KMS-11 (cell line): ENCODE measurements at regions not wholly inside any gene's neighbourhood (a gene's known extent, or its start where the extent isn't known, plus 50 kb on each side); places are given as distances from the start of the nearest gene placed in this dataset.

Source experiments
- H2AFZ ChIP-seq: fragments of 200-600 bp; sonication (generic); 2 replicates; pipeline ENCODE4 v1.6.1; 2016; ENCODE audit warnings: antibody characterized with exemption, mixed run types, low read depth
- H3K27ac ChIP-seq: fragments of 200-600 bp; sonication (generic); 2 replicates; pipeline ENCODE4 v1.6.1; 2016; ENCODE audit warnings: mild to moderate bottlenecking, mixed run types
- H3K27me3 ChIP-seq: fragments of 200-600 bp; sonication (generic); 2 replicates; pipeline ENCODE4 v1.6.1; 2017; ENCODE audit warnings: mild to moderate bottlenecking, low read depth, mixed run types, moderate library complexity; ENCODE audit not compliant: insufficient read depth
- H3K36me3 ChIP-seq: fragments of 200-600 bp; sonication (generic); 2 replicates; pipeline ENCODE4 v1.6.1; 2017; ENCODE audit warnings: mild to moderate bottlenecking, mixed run types; ENCODE audit not compliant: insufficient read depth
- H3K4me1 ChIP-seq: fragments of 200-600 bp; sonication (generic); 2 replicates; pipeline ENCODE4 v1.6.1; 2016; ENCODE audit warnings: mild to moderate bottlenecking, low read depth, mixed run types; ENCODE audit not compliant: poor library complexity, severe bottlenecking
- H3K4me2 ChIP-seq: fragments of 200-600 bp; sonication (generic); 2 replicates; pipeline ENCODE4 v1.7.0; 2016; ENCODE audit warnings: mild to moderate bottlenecking, mixed run types
- H3K4me3 ChIP-seq: fragments of 200-600 bp; sonication (generic); IDR thresholded peaks from 2 replicates; pipeline ENCODE4 v1.6.1; 2017; ENCODE audit warnings: low read depth, low read length, mixed read lengths; ENCODE audit not compliant: insufficient read depth
- H3K79me2 ChIP-seq: fragments of 200-600 bp; sonication (generic); 2 replicates; pipeline ENCODE4 v1.6.1; 2016; ENCODE audit warnings: low read depth, mixed run types; ENCODE audit not compliant: insufficient read depth
- H3K9ac ChIP-seq: fragments of 200-600 bp; sonication (generic); 2 replicates; pipeline ENCODE4 v1.6.1; 2016; ENCODE audit warnings: mild to moderate bottlenecking, mixed run types
- H4K20me1 ChIP-seq: fragments of 200-600 bp; sonication (generic); 2 replicates; pipeline ENCODE4 v1.6.1; 2016; ENCODE audit warnings: mild to moderate bottlenecking, mixed run types; ENCODE audit not compliant: insufficient read depth
- TF ChIP-seq, protein P1 (sequence below): fragments of 200-600 bp; sonication (generic); conservative IDR thresholded peaks from 2 replicates; pipeline ENCODE4 v1.6.1; 2017; ENCODE audit warnings: low read depth, mild to moderate bottlenecking, antibody characterized with exemption, low read length, moderate library complexity, mixed read lengths

- no peaks in the 10 kb centered on the region for H3K4me1 ChIP-seq
- H3K9ac ChIP-seq = no peak overlapping the region
- no peak overlapping the region for H3K4me2 ChIP-seq
- H3K27me3 ChIP-seq = no peaks in the 10 kb centered on the region
- no peak overlapping the region for H2AFZ ChIP-seq
- TF ChIP-seq, protein P1, sequence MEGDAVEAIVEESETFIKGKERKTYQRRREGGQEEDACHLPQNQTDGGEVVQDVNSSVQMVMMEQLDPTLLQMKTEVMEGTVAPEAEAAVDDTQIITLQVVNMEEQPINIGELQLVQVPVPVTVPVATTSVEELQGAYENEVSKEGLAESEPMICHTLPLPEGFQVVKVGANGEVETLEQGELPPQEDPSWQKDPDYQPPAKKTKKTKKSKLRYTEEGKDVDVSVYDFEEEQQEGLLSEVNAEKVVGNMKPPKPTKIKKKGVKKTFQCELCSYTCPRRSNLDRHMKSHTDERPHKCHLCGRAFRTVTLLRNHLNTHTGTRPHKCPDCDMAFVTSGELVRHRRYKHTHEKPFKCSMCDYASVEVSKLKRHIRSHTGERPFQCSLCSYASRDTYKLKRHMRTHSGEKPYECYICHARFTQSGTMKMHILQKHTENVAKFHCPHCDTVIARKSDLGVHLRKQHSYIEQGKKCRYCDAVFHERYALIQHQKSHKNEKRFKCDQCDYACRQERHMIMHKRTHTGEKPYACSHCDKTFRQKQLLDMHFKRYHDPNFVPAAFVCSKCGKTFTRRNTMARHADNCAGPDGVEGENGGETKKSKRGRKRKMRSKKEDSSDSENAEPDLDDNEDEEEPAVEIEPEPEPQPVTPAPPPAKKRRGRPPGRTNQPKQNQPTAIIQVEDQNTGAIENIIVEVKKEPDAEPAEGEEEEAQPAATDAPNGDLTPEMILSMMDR = no peak
- no peak overlapping the region for H3K4me3 ChIP-seq
- H3K36me3 ChIP-seq = no peaks in the 10 kb centered on the region
- H4K20me1 ChIP-seq = no peaks in the 10 kb centered on the region
- H3K27ac ChIP-seq = no peak overlapping the region
- H3K79me2 ChIP-seq = no peaks in the 10 kb centered on the region
Measured at GRCh38 chr1:38533772-38534472, 325.6 kb downstream of the RRAGC start.

DNA sequence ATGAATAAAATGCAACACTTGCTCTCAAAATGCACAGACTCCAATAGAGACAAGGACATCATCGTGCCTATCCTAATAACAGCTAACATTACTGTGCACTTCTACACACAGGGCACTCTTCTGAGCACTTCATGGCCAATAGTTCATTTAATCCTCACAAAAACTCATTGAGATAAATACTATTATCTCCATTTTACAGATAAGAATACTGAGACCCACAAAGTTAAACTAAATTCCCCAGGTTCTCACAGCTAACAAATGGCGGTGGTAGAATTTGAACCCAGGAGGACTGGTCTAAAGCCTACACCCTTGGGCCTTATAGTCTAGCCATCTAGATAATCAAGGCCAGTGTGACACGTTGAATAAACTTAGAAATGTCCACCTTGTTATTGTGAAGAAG is 328.6 kb downstream of the RRAGC start:
- H3K79me2 ChIP-seq = no peaks in the 10 kb centered on the region
- no peak overlapping the region for H3K9ac ChIP-seq
- TF ChIP-seq, protein P1 = no peak
- H3K4me3 ChIP-seq = no peak overlapping the region
- H3K4me1 ChIP-seq = peaks cover 16% of the 10 kb centered on the region
- H2AFZ ChIP-seq = no peak overlapping the region
- no peak overlapping the region for H3K4me2 ChIP-seq
- no peaks in the 10 kb centered on the region for H3K36me3 ChIP-seq
- no peaks in the 10 kb centered on the region for H4K20me1 ChIP-seq
- H3K27ac ChIP-seq = no peak overlapping the region
- H3K27me3 ChIP-seq = no peaks in the 10 kb centered on the region

DNA sequence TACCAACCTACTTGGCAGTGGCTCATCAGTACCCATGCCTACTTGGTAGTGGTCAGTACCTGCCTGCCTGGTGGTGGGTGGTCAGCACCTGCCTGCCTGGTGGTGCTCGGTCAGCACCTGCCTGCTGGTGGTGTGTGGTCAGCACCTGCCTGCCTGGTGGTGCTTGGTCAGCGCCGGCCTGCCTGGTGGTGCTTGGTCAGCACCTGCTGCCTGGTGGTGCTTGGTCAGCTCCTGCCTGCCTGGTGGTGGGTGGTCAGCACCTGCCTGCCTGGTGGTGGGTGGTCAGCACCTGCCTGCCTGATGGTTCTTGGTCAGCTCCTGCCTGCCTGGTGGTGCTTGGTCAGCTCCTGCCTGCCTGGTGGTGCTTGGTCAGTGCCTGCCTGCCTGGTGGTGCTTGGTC is 329.6 kb downstream of the RRAGC start:
- Histone ChIP-seq H3K4me2 (no peak overlapping the region), H3K27me3 (no peaks in the 10 kb centered on the region), H3K79me2 (no peaks in the 10 kb centered on the region), H3K36me3 (no peaks in the 10 kb centered on the region), H3K4me1 (peaks cover 16% of the 10 kb centered on the region), H4K20me1 (no peaks in the 10 kb centered on the region), H3K9ac (no peak overlapping the region), H3K4me3 (no peak overlapping the region), H3K27ac (no peak overlapping the region), H2AFZ (no peak overlapping the region)
- TF ChIP-seq, protein P1 = no peak

DNA sequence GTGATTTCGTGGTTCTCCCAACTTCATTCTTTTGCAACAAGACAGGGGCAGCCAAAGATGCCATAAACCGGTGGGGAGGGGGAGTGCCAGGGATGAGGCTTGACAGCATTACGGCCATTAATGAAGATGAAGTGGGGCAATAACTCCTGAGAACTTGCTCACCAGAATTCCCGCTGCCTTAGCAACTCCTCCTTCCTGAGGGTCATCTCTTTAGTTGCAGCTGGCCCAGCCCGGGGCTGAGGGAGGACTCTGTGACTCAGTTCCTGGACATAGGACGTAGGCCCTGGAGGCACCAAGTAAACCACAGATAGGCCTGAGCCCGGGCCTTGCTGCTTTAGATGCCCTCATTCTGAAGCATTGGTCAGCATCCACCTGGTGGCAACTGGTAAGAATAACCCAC is 330.2 kb downstream of the RRAGC start:
- Histone ChIP-seq H3K27ac (no peak overlapping the region), H3K9ac (no peak overlapping the region), H3K4me2 (no peak overlapping the region), H4K20me1 (no peaks in the 10 kb centered on the region), H3K27me3 (no peaks in the 10 kb centered on the region), H3K4me3 (no peak overlapping the region), H3K79me2 (no peaks in the 10 kb centered on the region), H2AFZ (no peak overlapping the region), H3K36me3 (no peaks in the 10 kb centered on the region), H3K4me1 (peaks cover 16% of the 10 kb centered on the region)
- TF ChIP-seq, protein P1 = no peak
